GM12874 (cell line): ENCODE measurements at regions not wholly inside any gene's neighbourhood (a gene's known extent, or its start where the extent isn't known, plus 50 kb on each side); places are given as distances from the start of the nearest gene placed in this dataset.

ENCODE experiments used
- CTCF ChIP-seq: IDR thresholded peaks from 2 replicates; pipeline ENCODE4 v1.5.1; 2011; ENCODE audit warnings: low read depth, mild to moderate bottlenecking, control low read depth, low read length, moderate library complexity; ENCODE audit not compliant: insufficient read depth

GRCh38 chr6:140271759-140272377, 897.4 kb upstream of the CITED2 start:
- TF ChIP-seq CTCF: no peak

- TF ChIP-seq CTCF: no peak
These were observed 895.2 kb upstream of the CITED2 start for GRCh38 chr6:140269591-140270165.

GRCh38 chr6:140264431-140264830, 890.0 kb upstream of the CITED2 start:
- TF ChIP-seq CTCF: no peak

GRCh38 chr6:140256248-140256647, 881.8 kb upstream of the CITED2 start:
- no peak for TF ChIP-seq CTCF

- TF ChIP-seq CTCF: no peak
These were observed 878.6 kb upstream of the CITED2 start for GRCh38 chr6:140253096-140253495.

- no peak for TF ChIP-seq CTCF
These were observed 877.7 kb upstream of the CITED2 start for GRCh38 chr6:140252099-140252498.

GRCh38 chr6:140245296-140246040, 871.0 kb upstream of the CITED2 start:
- TF ChIP-seq CTCF: no peak
